ENCODE measurements at regions not wholly inside any gene's neighbourhood (a gene's known extent, or its start where the extent isn't known, plus 50 kb on each side); places are given as distances from the start of the nearest gene placed in this dataset.

GRCh38 chr11:104380358-104380757, 216.4 kb upstream of the PDGFD start:
- Histone ChIP-seq H3K36me3 (no peaks in the 10 kb centered on the region), H3K9me3 (no peaks in the 10 kb centered on the region), H3K4me1 (no peaks in the 10 kb centered on the region), H3K27ac (no peak overlapping the region), H3K27me3 (no peaks in the 10 kb centered on the region), H3K4me3 (no peak overlapping the region)
- intact Hi-C loops (cut with DNase I; ENCODE audit: low total_unique reads) = no loop called here
- no peak for DNase-seq
- TF ChIP-seq EP300 (IDR thresholded peaks at IDR 0.05) (no peak), CTCF (IDR thresholded peaks at IDR 0.05) (no peak), POLR2A (IDR thresholded peaks at IDR 0.05) (no peak), POLR2AphosphoS5 (IDR thresholded peaks at IDR 0.05) (no peak)

GRCh38 chr11:104372111-104372510, 208.2 kb upstream of the PDGFD start:
- H3K36me3 ChIP-seq = no peaks in the 10 kb centered on the region
- H3K4me3 ChIP-seq = no peak overlapping the region
- H3K9me3 ChIP-seq = no peaks in the 10 kb centered on the region
- H3K4me1 ChIP-seq = no peaks in the 10 kb centered on the region
- intact Hi-C loops (cut with DNase I; ENCODE audit: low total_unique reads) = no loop called here
- no peak for TF ChIP-seq POLR2AphosphoS5 (IDR thresholded peaks at IDR 0.05)
- TF ChIP-seq CTCF (IDR thresholded peaks at IDR 0.05) = no peak
- TF ChIP-seq POLR2A (IDR thresholded peaks at IDR 0.05) = no peak
- WGBS, 5 donors = 65 to 80% (median 73%) methylated on average over 3 of the region's 3 CpGs
- H3K27me3 ChIP-seq = no peaks in the 10 kb centered on the region
- no peak overlapping the region for H3K27ac ChIP-seq
- no peak for DNase-seq

- Histone ChIP-seq H3K27ac (no peak overlapping the region), H3K27me3 (no peaks in the 10 kb centered on the region), H3K4me1 (no peaks in the 10 kb centered on the region), H3K36me3 (no peaks in the 10 kb centered on the region), H3K4me3 (no peak overlapping the region), H3K9me3 (peaks cover 0 to 10% (median 2%) of the 10 kb centered on the region in 4 donors)
- no peak for DNase-seq
- TF ChIP-seq EP300 (IDR thresholded peaks at IDR 0.05) = no peak
- TF ChIP-seq POLR2A (IDR thresholded peaks at IDR 0.05) = no peak
- TF ChIP-seq POLR2AphosphoS5 (IDR thresholded peaks at IDR 0.05) = no peak
- no peak for TF ChIP-seq CTCF (IDR thresholded peaks at IDR 0.05)
- intact Hi-C loops (cut with DNase I; ENCODE audit: low total_unique reads) = no loop called here
- WGBS, 5 donors = 83 to 87% (median 84%) methylated on average over 3 of the region's 3 CpGs
Measured at GRCh38 chr11:104370478-104370877, 206.5 kb upstream of the PDGFD start.

GRCh38 chr11:104369761-104370160, 205.8 kb upstream of the PDGFD start:
- TF ChIP-seq POLR2AphosphoS5 (IDR thresholded peaks at IDR 0.05) = no peak
- TF ChIP-seq POLR2A (IDR thresholded peaks at IDR 0.05) = no peak
- TF ChIP-seq CTCF (IDR thresholded peaks at IDR 0.05) = no peak
- no peak for TF ChIP-seq EP300 (IDR thresholded peaks at IDR 0.05)
- H3K36me3 ChIP-seq = no peaks in the 10 kb centered on the region
- H3K9me3 ChIP-seq = peaks cover 0 to 10% (median 2%) of the 10 kb centered on the region in 4 donors
- H3K27ac ChIP-seq = no peak overlapping the region
- intact Hi-C loops (cut with DNase I; ENCODE audit: low total_unique reads) = no loop called here
- H3K27me3 ChIP-seq = no peaks in the 10 kb centered on the region
- H3K4me3 ChIP-seq = no peak overlapping the region
- no peak for DNase-seq
- no peaks in the 10 kb centered on the region for H3K4me1 ChIP-seq
- WGBS, 5 donors = 55 to 77% (median 71%) methylated on average over 4 of the region's 4 CpGs

Measured in stomach (tissue), 8 donors.